ENCODE measurements at regions not wholly inside any gene's neighbourhood (a gene's known extent, or its start where the extent isn't known, plus 50 kb on each side); places are given as distances from the start of the nearest gene placed in this dataset.

- Histone ChIP-seq H3K4me3 (no peak overlapping the region), H3K27me3 (ENCODE audit: low read depth) (peaks cover 92% of the 10 kb centered on the region), H3K36me3 (no peaks in the 10 kb centered on the region), H3K27ac (replicated peaks) (no peak overlapping the region), H3K9me3 (replicated peaks) (no peaks in the 10 kb centered on the region), H3K4me1 (no peaks in the 10 kb centered on the region)
- no peak for TF ChIP-seq CTCF (IDR thresholded peaks at IDR 0.05; ENCODE audit: borderline replicate concordance)
- no peak for DNase-seq
- intact Hi-C loops (cut with micrococcal nuclease) = no loop called here
Measured at GRCh38 chr22:22740560-22741276, 96.3 kb downstream of the GGTLC2 start.

- no peaks in the 10 kb centered on the region for H3K9me3 ChIP-seq (replicated peaks)
- H3K27ac ChIP-seq (replicated peaks) = no peak overlapping the region
- no peak for DNase-seq
- no peaks in the 10 kb centered on the region for H3K36me3 ChIP-seq
- TF ChIP-seq CTCF (IDR thresholded peaks at IDR 0.05; ENCODE audit: borderline replicate concordance) = no peak
- intact Hi-C loops (cut with micrococcal nuclease) = no loop called here
- H3K4me3 ChIP-seq = no peak overlapping the region
- peaks cover 88% of the 10 kb centered on the region for H3K27me3 ChIP-seq (ENCODE audit: low read depth)
- H3K4me1 ChIP-seq = no peaks in the 10 kb centered on the region
Measured at GRCh38 chr22:22741843-22742242, 97.4 kb downstream of the GGTLC2 start.

- Histone ChIP-seq H3K27ac (replicated peaks) (no peak overlapping the region), H3K9me3 (replicated peaks) (no peaks in the 10 kb centered on the region), H3K4me3 (no peak overlapping the region), H3K36me3 (no peaks in the 10 kb centered on the region), H3K27me3 (ENCODE audit: low read depth) (peaks cover 80% of the 10 kb centered on the region), H3K4me1 (no peaks in the 10 kb centered on the region)
- intact Hi-C loops (cut with micrococcal nuclease) = no loop called here
- no peak for DNase-seq
- TF ChIP-seq CTCF (IDR thresholded peaks at IDR 0.05; ENCODE audit: borderline replicate concordance) = no peak
Measured at GRCh38 chr22:22742641-22743040, 98.2 kb downstream of the GGTLC2 start.

GRCh38 chr22:22743128-22743760 lies 98.8 kb downstream of the GGTLC2 start:
- no peak overlapping the region for H3K27ac ChIP-seq (replicated peaks)
- H3K4me1 ChIP-seq = no peaks in the 10 kb centered on the region
- no peak for DNase-seq
- H3K36me3 ChIP-seq = no peaks in the 10 kb centered on the region
- TF ChIP-seq CTCF (IDR thresholded peaks at IDR 0.05; ENCODE audit: borderline replicate concordance) = no peak
- H3K4me3 ChIP-seq = no peak overlapping the region
- no peaks in the 10 kb centered on the region for H3K9me3 ChIP-seq (replicated peaks)
- intact Hi-C loops (cut with micrococcal nuclease) = no loop called here
- H3K27me3 ChIP-seq (ENCODE audit: low read depth) = peaks cover 74% of the 10 kb centered on the region

GRCh38 chr22:22744412-22745224 lies 100.2 kb downstream of the GGTLC2 start:
- Histone ChIP-seq H3K9me3 (replicated peaks) (no peaks in the 10 kb centered on the region), H3K27me3 (ENCODE audit: low read depth) (peaks cover 64% of the 10 kb centered on the region), H3K27ac (replicated peaks) (no peak overlapping the region), H3K4me3 (no peak overlapping the region), H3K4me1 (no peaks in the 10 kb centered on the region), H3K36me3 (no peaks in the 10 kb centered on the region)
- DNase-seq = no peak
- no peak for TF ChIP-seq CTCF (IDR thresholded peaks at IDR 0.05; ENCODE audit: borderline replicate concordance)
- intact Hi-C loops (cut with micrococcal nuclease) = no loop called here

Data from left ventricle myocardium inferior (tissue), 1 donor.